ENCODE measurements at regions not wholly inside any gene's neighbourhood (a gene's known extent, or its start where the extent isn't known, plus 50 kb on each side); places are given as distances from the start of the nearest gene placed in this dataset.

- no peak for DNase-seq (ENCODE audit: extremely low spot score)
- 68% methylated on average over 2 of the region's 2 CpGs for WGBS
- no peak for TF ChIP-seq EP300 (IDR thresholded peaks at IDR 0.05)
- no peak for TF ChIP-seq POLR2AphosphoS5 (IDR thresholded peaks at IDR 0.05)
- TF ChIP-seq POLR2A (IDR thresholded peaks at IDR 0.05; ENCODE audit: low read depth): no peak
- TF ChIP-seq, protein P1, sequence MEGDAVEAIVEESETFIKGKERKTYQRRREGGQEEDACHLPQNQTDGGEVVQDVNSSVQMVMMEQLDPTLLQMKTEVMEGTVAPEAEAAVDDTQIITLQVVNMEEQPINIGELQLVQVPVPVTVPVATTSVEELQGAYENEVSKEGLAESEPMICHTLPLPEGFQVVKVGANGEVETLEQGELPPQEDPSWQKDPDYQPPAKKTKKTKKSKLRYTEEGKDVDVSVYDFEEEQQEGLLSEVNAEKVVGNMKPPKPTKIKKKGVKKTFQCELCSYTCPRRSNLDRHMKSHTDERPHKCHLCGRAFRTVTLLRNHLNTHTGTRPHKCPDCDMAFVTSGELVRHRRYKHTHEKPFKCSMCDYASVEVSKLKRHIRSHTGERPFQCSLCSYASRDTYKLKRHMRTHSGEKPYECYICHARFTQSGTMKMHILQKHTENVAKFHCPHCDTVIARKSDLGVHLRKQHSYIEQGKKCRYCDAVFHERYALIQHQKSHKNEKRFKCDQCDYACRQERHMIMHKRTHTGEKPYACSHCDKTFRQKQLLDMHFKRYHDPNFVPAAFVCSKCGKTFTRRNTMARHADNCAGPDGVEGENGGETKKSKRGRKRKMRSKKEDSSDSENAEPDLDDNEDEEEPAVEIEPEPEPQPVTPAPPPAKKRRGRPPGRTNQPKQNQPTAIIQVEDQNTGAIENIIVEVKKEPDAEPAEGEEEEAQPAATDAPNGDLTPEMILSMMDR (IDR thresholded peaks at IDR 0.05): no peak
- Histone ChIP-seq H3K4me1 (no peaks in the 10 kb centered on the region), H3K27ac (replicated peaks in 1 of 4) (no peak overlapping the region), H3K36me3 (no peaks in the 10 kb centered on the region), H3K4me3 (no peak overlapping the region), H3K9me3 (peaks cover 0 to 33% (median 20%) of the 10 kb centered on the region in 4 donors), H3K27me3 (no peaks in the 10 kb centered on the region)
- intact Hi-C loops (cut with DNase I): no loop called here
Observed at GRCh38 chr4:138535316-138535715, 293.2 kb upstream of the SLC7A11 start.

DNA sequence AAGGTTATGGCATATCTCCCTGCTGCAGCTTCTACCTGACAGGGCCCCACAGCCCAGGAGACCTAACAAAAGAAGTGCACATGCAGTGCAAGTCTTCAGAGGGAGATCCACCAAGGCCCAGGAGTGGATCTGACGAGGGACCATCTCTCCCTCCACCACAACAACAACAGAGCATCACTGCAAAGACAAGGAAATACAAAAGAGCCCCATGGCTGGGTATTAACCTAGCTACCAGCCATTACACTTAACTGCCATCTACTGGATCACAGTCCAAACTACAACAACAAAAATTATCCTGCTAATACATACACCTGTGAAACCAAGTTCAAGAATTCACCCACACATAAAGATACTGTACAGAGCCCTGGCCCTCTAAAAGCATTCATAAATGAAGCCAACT is 280.2 kb upstream of the SLC7A11 start:
- H3K4me3 ChIP-seq: no peak overlapping the region
- H3K27me3 ChIP-seq: no peaks in the 10 kb centered on the region
- no peak for TF ChIP-seq POLR2AphosphoS5 (IDR thresholded peaks at IDR 0.05)
- TF ChIP-seq, protein P1 (IDR thresholded peaks at IDR 0.05): peak in 1 of 3 experiments; percentile 3
- H3K27ac ChIP-seq (replicated peaks in 1 of 4): no peak overlapping the region
- no peaks in the 10 kb centered on the region for H3K9me3 ChIP-seq
- no peaks in the 10 kb centered on the region for H3K4me1 ChIP-seq
- H3K36me3 ChIP-seq: no peaks in the 10 kb centered on the region
- intact Hi-C loops (cut with DNase I): no loop called here
- WGBS: 86% methylated on average over 1 of the region's 1 CpG
- DNase-seq (ENCODE audit: extremely low spot score): no peak

DNA sequence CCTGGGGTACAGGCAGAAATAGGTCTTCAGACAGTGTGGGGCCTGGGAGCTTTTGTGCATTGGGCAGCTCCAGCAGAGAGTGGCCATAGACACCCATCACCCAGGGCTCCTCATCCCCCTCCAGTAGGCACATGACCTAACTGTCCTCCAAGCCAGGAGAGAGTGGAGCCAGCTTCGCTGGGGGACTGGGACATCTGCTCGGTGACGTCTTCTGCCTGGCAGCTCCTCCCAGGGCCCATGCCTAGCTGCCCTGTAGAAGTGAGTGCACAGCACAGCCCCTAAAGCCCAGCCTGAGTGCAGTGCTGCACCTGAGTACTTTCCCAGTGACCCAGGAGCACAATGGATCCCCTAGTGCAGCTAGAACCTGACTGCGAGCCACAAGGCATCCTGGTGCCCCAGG is 279.7 kb upstream of the SLC7A11 start:
- 50% methylated on average over 2 of the region's 4 CpGs for WGBS
- Histone ChIP-seq H3K36me3 (no peaks in the 10 kb centered on the region), H3K27ac (replicated peaks in 1 of 4) (no peak overlapping the region), H3K4me3 (no peak overlapping the region), H3K27me3 (no peaks in the 10 kb centered on the region), H3K9me3 (no peaks in the 10 kb centered on the region), H3K4me1 (no peaks in the 10 kb centered on the region)
- intact Hi-C loops (cut with DNase I): no loop called here
- DNase-seq (ENCODE audit: extremely low spot score): no peak
- TF ChIP-seq EP300 (IDR thresholded peaks at IDR 0.05): no peak
- no peak for TF ChIP-seq POLR2AphosphoS5 (IDR thresholded peaks at IDR 0.05)
- TF ChIP-seq, protein P1 (IDR thresholded peaks at IDR 0.05): no peak
- TF ChIP-seq POLR2A (IDR thresholded peaks at IDR 0.05; ENCODE audit: low read depth): no peak

- H3K4me1 ChIP-seq: no peaks in the 10 kb centered on the region
- H3K27ac ChIP-seq (replicated peaks in 1 of 4): no peak overlapping the region
- H3K36me3 ChIP-seq: no peaks in the 10 kb centered on the region
- 34% methylated on average over 2 of the region's 2 CpGs for WGBS
- H3K4me3 ChIP-seq: no peak overlapping the region
- H3K9me3 ChIP-seq: no peaks in the 10 kb centered on the region
- no peak for DNase-seq (ENCODE audit: extremely low spot score)
- intact Hi-C loops (cut with DNase I): no loop called here
- TF ChIP-seq POLR2A (IDR thresholded peaks at IDR 0.05; ENCODE audit: low read depth) (no peak), POLR2AphosphoS5 (IDR thresholded peaks at IDR 0.05) (no peak), EP300 (IDR thresholded peaks at IDR 0.05) (no peak)
- TF ChIP-seq, protein P1 (IDR thresholded peaks at IDR 0.05): no peak
- H3K27me3 ChIP-seq: no peaks in the 10 kb centered on the region
Observed at GRCh38 chr4:138519436-138519835, 277.3 kb upstream of the SLC7A11 start.

GRCh38 chr4:138513535-138513934 is 271.4 kb upstream of the SLC7A11 start:
- Histone ChIP-seq H3K27me3 (no peaks in the 10 kb centered on the region), H3K27ac (replicated peaks in 1 of 4) (no peak overlapping the region), H3K36me3 (no peaks in the 10 kb centered on the region), H3K9me3 (no peaks in the 10 kb centered on the region), H3K4me3 (no peak overlapping the region), H3K4me1 (peaks cover 0 to under 1% (median 0%) of the 10 kb centered on the region in 4 donors)
- no peak for DNase-seq (ENCODE audit: extremely low spot score)
- TF ChIP-seq POLR2A (IDR thresholded peaks at IDR 0.05; ENCODE audit: low read depth) (no peak), POLR2AphosphoS5 (IDR thresholded peaks at IDR 0.05) (no peak), EP300 (IDR thresholded peaks at IDR 0.05) (no peak)
- TF ChIP-seq, protein P1 (IDR thresholded peaks at IDR 0.05): no peak
- WGBS: 94% methylated on average over 1 of the region's 1 CpG
- intact Hi-C loops (cut with DNase I): no loop called here

Data from esophagus muscularis mucosa (tissue), 4 donors.